ENCODE measurements at regions not wholly inside any gene's neighbourhood (a gene's known extent, or its start where the extent isn't known, plus 50 kb on each side); places are given as distances from the start of the nearest gene placed in this dataset.
"Not testable (repeated sequence)": the region's sequence is repeated elsewhere in the genome, so short reads cannot be mapped to it uniquely, and the experiment has no call there.

DNA sequence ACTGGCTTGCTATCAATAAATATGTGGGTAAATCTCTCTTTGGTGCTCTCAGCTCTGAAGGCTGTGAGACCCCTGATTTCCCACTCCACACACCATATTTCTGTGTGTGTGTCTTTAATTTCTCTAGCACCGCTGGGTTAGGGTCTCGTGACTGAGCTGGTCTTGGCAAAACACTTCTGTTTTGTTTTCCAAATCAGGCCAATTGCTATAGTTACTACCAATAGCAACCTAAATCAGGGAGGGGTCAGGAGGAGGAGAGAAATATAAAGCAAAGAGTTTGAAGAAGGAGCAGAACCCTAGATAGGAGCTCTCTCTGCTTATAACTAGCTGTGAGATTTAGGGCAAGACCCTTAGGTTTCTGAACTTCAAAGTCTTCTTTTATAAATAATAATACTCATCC, 250.5 kb upstream of the IGFBP7 start:
- in situ Hi-C loops (cut with HindIII; ENCODE audit: low sequenced_read_pairs): no loop called here
- no peak for DNase-seq (ENCODE audit: low spot score)

DNA sequence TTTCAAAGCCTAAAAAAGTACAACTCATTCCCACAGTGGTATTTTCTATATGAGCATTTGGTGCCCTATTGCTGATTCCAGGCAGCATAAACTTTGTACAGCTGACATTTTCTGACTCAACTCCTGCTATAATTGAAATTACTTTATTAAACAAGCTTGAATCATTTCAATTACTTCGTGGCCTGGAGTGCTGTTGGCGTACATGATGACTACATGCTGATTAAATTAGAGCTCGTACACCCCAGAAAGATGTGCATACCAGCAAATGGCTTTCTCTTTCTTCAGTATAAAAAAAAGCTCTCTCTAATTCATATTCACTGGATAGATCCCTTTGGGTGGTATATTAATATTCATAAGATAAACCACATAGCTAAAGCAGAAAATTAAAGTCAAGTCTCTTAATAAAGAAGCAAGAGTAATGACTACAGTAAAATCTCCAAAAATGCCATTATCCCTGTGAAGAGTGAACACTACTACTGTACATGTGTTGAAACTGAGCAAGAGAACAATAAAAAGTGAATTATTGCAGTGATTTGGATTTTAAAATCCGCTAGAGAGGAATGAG, 245.0 kb upstream of the IGFBP7 start:
- no peak for DNase-seq (ENCODE audit: low spot score)
- in situ Hi-C loops (cut with HindIII; ENCODE audit: low sequenced_read_pairs): no loop called here

DNA sequence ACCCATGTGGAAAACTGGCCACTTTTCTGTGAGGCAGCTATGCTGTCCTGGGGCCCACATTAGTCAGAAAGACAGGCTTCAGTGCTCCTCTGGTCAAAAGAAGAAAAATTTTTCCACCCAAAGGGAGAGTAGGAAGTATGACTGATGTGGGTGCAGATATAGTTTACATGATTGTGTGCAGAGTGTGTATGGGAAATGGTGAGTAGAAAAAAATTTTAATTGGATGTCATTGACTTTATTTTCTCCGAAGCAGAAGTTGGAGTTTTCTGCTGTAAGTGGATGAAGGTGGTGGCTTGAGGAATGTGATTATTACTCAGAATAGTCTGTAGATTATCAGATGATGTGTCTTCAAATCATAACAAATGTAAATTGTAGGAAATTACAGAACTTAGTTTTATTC, 241.5 kb upstream of the IGFBP7 start:
- DNase-seq (ENCODE audit: low spot score): no peak

DNA sequence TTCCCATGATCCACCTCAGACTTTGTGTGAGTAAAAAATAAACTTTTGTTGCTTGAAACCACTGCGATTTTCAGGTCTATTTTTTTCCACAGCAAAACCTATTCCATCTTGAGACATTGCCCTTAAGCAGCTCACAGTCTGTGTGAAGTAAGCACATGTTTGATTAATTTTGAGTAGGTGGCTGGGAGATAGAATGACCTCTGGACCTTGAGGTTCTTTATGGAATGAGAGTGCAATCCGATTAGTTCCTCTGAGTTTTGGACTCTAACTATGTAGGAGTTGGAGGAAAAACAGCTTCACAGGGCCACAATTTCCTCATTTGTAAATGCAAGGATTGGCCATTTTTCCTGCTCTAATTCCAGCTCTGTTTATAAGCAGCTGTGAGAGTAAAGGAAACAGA, 234.1 kb upstream of the IGFBP7 start:
- DNase-seq (ENCODE audit: low spot score): no peak
- in situ Hi-C loops (cut with HindIII; ENCODE audit: low sequenced_read_pairs): no loop called here

More for the DNA sequence above, 241.5 kb upstream of the IGFBP7 start:
- in situ Hi-C loops (cut with HindIII; ENCODE audit: low sequenced_read_pairs): no loop called here

DNA sequence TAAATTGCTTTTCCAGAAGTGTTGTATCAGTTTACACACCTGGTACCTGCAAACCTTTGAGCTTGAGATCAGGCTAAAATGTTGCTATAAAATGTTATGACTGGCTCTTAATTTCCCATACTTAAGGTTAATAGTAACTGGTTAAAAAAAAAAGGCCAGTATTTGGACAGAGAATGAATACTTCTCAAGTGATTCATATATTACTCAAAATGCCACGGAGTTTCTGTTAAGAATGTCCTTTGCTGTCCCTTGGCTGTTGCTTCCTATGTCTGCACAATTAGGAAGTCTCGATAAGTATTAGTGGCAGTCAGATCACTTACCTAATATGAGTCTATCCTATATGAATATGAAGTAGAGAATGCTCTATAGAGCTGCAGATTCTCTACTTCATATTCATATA, 232.2 kb upstream of the IGFBP7 start:
- in situ Hi-C loops (cut with HindIII; ENCODE audit: low sequenced_read_pairs): no loop called here
- no peak for DNase-seq (ENCODE audit: low spot score)

DNA sequence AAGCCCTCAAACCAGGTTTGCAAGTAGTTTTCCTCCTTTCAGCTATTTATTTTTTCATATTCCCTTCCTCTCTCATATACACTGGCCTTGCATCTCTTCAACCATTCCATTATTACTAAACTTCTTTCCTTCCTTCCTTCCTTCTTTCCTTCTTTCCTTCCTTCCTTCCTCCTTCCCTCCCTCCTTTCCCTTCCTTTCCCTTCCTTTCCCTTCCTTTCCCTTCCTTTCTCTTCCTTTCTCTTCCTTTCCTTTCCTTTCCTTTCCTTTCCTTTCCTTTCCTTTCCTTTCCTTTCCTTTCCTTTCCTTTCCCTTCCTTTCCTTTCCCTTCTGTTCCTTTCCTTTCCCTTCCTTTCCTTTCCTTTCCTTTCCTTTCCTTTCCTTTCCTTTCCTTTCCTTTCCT, 228.7 kb upstream of the IGFBP7 start:
- DNase-seq (ENCODE audit: low spot score); in situ Hi-C loops (cut with HindIII; ENCODE audit: low sequenced_read_pairs): not testable (repeated sequence)

DNA sequence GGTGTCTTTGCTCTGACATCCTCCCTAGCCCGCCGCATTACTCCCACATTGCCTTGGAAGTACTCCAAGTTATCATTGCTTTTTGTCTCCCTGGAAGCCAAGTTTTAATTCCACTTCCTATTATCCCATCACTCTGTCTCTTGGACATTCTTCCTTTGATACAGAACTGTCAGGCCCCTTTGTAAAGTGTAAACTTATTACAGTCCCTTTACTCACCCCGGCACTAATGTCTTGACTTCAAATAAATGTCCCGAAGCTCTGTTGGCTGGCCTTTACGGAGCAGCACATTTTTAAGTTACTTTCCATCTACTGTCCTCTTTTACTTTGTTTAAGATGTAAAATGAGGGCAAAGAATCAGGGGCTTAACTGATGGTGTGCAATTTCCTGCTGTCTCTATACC, 223.5 kb upstream of the IGFBP7 start:
- no peak for DNase-seq (ENCODE audit: low spot score)
- in situ Hi-C loops (cut with HindIII; ENCODE audit: low sequenced_read_pairs): no loop called here

DNA sequence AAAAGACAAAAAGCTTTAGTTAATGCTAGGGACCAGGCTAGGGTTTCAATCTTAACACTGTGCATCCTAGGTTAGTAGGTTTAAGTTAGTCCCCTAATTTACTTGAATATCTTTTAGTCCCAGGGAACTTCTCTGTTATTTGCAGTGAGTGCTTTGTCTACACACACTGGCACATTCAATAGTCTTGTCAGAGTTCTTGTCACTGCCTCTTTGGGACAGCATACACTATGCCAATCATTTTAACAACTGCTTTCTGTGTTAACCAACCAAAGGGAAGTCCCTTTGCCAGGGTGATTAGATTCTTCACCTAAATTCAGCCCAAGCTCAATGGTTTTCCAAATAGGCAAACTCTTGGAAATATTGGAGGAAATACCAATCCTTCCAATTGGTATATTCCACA, 221.8 kb upstream of the IGFBP7 start:
- no peak for DNase-seq (ENCODE audit: low spot score)
- in situ Hi-C loops (cut with HindIII; ENCODE audit: low sequenced_read_pairs): no loop called here

DNA sequence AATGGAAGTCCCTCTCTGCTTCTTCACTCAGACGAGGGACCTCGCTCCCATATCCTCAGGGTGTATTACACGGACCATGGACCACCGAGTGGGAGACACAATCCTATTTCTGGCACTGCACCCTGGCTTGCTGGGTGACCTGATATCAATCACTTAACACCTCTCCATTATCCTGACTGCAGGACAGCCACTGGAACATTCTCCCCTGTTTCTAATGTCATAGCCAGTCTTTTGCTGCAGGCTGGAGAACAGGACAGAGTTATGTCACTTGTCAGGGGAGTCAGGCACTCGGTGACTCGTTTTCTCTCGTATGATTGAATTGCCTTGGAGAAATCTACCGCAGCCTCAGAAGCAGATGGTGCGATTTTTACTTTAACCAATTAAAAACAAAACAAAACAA, 219.1 kb upstream of the IGFBP7 start:
- DNase-seq (ENCODE audit: low spot score): no peak
- in situ Hi-C loops (cut with HindIII; ENCODE audit: low sequenced_read_pairs): no loop called here

DNA sequence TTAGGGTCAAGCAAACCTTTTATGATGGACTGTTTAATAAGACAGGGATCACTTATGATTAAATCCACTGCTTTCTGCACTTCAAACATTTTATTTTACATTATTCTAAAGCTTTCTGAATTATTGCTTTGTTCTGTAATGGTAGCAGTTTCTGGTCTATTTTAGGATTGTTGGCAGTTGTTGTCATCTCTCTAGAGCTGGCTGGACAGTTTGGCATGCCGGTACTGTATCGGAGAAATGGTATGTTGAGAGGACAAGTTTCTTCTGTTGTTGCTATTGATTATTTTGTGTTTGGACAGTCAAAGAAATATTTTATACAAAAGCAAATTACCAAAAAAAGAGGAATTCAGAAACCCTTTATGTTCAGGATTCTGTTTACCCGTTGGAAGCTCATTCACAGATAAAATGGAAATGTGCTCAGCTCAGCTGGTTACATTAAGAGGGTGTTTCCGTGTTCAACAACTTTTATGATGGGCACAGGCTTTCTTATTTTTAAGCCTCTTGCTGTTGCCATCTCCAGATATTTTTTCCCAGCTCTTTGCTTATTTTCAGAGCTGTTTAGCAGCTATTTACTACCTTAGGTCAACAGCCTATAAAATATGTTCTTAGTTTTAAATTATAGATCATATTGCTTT, 214.6 kb upstream of the IGFBP7 start:
- in situ Hi-C loops (cut with HindIII; ENCODE audit: low sequenced_read_pairs): no loop called here
- DNase-seq (ENCODE audit: low spot score): no peak

DNA sequence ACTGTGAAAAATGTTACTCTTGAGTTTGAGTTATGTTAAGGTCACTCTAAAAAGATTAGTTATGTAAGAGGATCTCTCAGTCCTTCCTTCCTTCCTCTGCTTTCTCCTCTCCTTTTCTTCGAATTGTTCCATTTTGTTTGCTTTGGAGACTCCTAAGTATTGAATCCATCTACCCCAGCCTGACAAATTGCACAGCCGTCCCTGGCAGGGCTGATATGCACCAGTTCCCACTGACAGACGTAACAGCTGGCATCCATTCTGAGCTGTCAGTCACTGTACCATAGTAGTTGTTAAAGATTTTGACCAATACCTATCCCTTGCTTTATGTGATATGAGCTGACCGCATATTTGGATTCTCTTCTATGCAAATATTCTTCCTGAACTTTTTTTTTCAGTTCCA, 210.7 kb upstream of the IGFBP7 start:
- in situ Hi-C loops (cut with HindIII; ENCODE audit: low sequenced_read_pairs): no loop called here
- no peak for DNase-seq (ENCODE audit: low spot score)

DNA sequence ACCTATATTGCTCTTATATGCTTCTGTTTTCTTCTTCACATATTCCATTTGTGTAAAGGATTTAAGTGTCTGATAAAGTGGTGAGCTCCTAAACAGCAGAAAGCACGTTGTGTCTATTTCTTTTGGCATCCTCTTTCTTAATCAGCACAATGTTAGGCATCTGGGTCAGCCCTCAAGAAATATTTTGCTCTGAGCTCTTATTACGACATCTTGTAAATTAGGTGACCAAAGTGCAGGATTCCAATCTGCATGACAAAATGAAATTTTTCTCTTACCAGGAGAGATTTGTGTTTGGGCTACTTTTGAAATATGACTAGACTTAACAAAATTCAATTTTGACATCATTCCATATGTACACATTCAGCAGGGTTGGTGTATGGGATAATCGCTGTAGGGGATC, 210.0 kb upstream of the IGFBP7 start:
- no peak for DNase-seq (ENCODE audit: low spot score)
- in situ Hi-C loops (cut with HindIII; ENCODE audit: low sequenced_read_pairs): no loop called here

DNA sequence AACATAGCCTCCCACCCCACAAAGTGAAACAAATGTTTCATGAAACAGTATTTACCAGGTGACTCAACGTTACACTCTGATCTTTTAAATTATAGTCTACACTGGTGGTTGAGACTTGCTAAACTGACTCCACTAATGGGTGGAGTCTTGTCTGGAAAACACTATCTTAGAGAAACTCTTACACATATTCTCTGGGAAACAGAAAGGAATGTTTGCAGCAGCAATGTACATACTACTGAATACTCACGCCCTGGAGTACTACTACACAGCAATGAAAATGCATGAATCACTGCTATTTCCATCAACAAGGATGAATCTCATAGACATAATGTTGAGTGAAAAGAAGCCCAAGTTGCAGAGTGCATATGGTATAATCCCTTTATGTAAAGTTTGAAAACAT, 208.5 kb upstream of the IGFBP7 start:
- in situ Hi-C loops (cut with HindIII; ENCODE audit: low sequenced_read_pairs): no loop called here
- DNase-seq (ENCODE audit: low spot score): no peak

DNA sequence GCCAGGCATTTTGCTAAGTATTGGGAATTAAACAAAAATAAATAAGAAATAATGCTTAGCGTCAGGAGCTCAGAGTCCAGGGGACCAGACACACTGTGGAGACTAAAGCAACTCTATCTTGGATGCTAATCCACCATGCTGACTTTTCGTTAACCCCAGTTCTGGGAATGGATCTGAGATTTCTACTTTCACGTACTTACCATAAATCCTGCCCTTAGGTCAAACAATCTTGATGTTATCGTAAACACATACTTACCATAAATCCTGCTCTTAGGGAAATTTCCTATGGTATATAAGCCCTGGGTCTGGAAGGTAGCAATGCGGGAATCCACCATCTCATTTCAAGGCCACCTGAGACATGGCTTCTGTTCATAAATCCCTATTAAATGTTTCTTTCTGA, 204.5 kb upstream of the IGFBP7 start:
- no peak for DNase-seq (ENCODE audit: low spot score)
- in situ Hi-C loops (cut with HindIII; ENCODE audit: low sequenced_read_pairs): no loop called here

DNA sequence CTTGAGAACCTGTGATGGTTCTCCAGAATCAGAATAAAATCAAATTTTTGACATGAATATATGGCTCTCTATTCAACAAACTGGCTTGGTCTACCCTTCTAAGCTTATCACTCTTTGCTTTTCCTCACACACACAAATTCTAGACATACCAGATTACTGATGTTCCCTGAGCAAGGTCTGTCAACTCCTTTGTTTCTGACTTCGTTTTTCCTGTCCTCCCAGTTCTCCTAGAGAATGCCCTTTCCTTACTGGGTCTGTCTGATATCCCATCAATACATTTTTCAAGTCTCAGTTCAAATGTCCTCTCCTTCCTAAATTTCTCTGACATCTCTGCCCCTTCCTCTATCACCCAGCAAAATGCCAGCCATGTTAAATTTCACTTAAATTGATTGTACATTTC, 202.1 kb upstream of the IGFBP7 start:
- in situ Hi-C loops (cut with HindIII; ENCODE audit: low sequenced_read_pairs): no loop called here
- no peak for DNase-seq (ENCODE audit: low spot score)

DNA sequence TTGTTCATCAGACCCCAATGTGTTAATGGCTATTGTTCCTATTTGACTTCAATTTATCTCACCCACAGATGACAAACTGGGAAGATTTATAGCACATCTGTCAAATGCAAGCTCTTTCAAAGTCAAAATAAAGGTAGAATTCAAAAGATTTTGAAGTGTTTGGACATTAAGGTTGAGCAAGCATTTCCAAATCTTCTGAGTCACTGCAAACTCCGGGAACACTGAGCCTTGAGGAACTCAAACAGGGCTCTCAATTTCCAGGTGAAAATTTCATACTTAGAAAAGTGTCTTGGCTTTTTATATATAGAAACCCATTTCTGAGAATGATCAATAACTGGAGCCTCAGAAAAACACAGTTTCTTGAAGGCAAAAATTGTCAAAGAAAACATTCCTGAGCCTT, 199.5 kb upstream of the IGFBP7 start:
- in situ Hi-C loops (cut with HindIII; ENCODE audit: low sequenced_read_pairs): no loop called here
- DNase-seq (ENCODE audit: low spot score): no peak

DNA sequence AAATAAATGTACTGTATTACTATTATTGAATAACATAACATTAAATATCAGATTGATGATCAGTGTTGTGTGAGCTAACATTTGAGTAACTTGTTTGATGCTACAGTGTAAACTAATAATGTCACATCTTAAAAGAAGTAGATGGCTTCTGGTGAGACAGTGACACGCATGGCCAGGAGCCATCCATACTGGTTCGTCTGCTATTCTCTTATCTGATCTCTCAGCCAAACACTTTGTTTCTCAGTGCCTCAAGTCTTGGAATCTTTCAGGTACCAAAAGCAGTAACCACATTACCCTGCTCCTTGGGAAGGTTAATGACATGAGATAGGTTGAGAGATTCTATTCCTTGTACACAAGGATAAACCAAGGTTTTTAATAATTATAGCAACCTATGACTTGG, 198.1 kb upstream of the IGFBP7 start:
- in situ Hi-C loops (cut with HindIII; ENCODE audit: low sequenced_read_pairs): no loop called here
- DNase-seq (ENCODE audit: low spot score): no peak

DNA sequence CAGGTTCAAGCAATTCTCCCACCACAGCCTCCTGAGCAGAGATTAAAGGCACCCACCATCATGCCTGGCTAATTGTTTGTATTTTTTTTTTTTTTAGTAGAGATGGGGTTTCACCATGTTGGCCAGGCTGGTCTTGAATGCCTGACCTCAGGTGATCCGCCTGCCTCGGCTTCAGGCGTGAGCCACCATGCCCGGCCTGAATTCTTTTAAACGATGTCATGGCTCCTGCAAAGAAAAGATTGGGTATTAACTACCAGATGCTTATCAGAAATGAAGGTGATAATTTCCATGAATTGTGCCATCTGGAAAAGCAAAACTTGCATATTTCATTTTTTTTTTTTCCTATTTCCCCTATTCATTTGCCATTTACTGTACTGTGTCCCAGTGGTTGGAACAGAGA, 195.7 kb upstream of the IGFBP7 start:
- in situ Hi-C loops (cut with HindIII; ENCODE audit: low sequenced_read_pairs): no loop called here
- no peak for DNase-seq (ENCODE audit: low spot score)

DNA sequence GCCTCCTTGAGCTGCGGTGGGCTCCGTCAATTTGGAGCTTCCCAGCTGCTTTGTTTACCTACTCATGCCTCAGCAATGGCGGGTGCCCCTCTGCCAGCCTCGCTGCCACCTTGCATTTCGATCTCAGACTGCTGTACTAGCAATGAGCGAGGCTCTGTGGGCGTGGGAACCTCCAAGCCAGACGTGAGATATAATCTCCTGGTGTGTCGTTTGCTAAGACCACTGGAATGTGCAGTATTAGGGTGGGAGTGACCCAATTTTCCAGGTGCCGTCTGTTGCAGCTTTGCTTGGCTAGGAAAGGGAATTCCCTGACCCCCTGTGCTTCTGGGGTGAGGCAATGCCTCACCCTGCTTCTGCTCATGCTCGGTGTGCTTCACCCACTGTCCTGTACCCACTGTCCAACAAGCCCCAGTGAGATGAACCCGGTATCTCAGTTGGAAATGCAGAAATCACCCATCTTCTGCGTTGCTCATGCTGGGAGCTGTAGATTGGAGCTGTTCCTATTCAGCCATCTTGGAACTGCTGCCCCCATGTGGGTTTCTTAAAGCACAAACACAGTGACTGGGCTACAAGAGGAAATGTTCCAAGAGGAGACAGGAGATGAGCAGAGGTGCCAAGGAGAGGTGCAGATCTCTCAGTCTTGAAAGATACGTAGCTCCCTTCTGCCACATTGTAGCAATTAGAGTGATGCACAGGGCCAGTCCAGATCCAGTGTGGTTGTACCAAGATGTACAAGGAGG, 193.0 kb upstream of the IGFBP7 start:
- in situ Hi-C loops (cut with HindIII; ENCODE audit: low sequenced_read_pairs): no loop called here
- DNase-seq (ENCODE audit: low spot score): no peak

DNA sequence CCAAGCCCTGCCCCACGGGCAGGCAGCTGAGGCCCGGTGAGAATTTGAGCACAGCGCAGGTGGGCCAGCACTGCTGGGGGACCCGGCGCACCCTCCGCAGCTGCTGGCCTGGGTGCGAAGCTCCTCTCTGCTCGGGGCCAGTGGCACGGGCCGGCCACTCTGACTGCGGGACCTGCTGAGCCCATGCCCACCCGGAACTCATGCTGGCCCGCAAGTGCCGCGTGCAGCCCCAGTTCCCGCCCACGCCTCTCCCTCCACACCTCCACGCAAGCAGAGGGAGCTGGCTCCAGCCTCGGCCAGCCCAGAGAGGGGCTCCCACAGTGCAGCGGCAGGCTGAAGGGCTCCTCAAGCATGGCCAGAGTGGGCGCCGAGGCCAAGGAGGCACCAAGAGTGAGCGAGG, 190.1 kb upstream of the IGFBP7 start:
- in situ Hi-C loops (cut with HindIII; ENCODE audit: low sequenced_read_pairs): not testable (repeated sequence)

DNA sequence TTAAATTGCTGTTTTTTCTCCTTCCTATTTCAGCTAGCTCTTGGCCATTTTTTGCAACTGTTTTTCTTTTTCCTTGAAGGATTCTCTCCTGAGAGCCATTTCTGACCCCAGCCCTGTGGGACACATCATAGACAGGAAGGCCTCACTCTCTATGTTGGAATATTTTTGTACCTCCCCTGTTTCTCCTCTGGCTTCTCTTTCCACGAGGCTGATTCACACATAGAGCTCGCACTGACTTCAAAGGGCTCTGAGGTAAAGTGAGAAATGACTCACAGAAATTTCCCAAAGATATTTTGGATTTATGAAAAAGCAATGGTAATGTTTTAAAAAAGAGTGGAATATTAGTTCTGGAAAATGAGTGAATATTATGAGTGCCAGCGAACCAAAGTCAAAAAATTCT, 181.7 kb upstream of the IGFBP7 start:
- in situ Hi-C loops (cut with HindIII; ENCODE audit: low sequenced_read_pairs): no loop called here
- DNase-seq (ENCODE audit: low spot score): no peak

More for the DNA sequence above, 190.1 kb upstream of the IGFBP7 start:
- DNase-seq (ENCODE audit: low spot score): not testable (repeated sequence)

Data from G401 (cell line).